NB4 (cell line): ENCODE measurements at regions not wholly inside any gene's neighbourhood (a gene's known extent, or its start where the extent isn't known, plus 50 kb on each side); places are given as distances from the start of the nearest gene placed in this dataset.

ENCODE experiments used
- CTCF ChIP-seq: IDR thresholded peaks from one replicate; pipeline ENCODE4 v1.5.1; 2012; ENCODE audit warnings: low read depth, low read length
- POLR2A ChIP-seq: IDR thresholded peaks from 2 replicates; pipeline ENCODE4 v1.6.1; 2011; ENCODE audit warnings: mild to moderate bottlenecking; ENCODE audit not compliant: insufficient read length; ENCODE audit errors: extremely low read depth

- no peak for TF ChIP-seq POLR2A
- TF ChIP-seq CTCF: no peak
These were observed 78.3 kb upstream of the PCSK5 start for GRCh38 chr9:75812141-75812540.
